A673 (cell line): ENCODE measurements at regions not wholly inside any gene's neighbourhood (a gene's known extent, or its start where the extent isn't known, plus 50 kb on each side); places are given as distances from the start of the nearest gene placed in this dataset.

Source experiments
- BruUV-seq: library from RNA; stranded (reverse); fragments of 400-500 nt; replicated peaks from 2 replicates; lab custom pipeline; 2021; lab: Mats Ljungman, UMichigan
- CTCF ChIA-PET: fragments of 300-600 bp; sonication (Branson Sonifier 250); formaldehyde crosslinking; loops from one replicate; lab custom pipeline; 2022; ENCODE audit warnings: antibody characterized with exemption; lab: Charles Lee
- POLR2A ChIA-PET: fragments of 300-600 bp; sonication (Branson Sonifier 250); formaldehyde crosslinking; loops from one replicate; lab custom pipeline; 2022; ENCODE audit warnings: antibody characterized with exemption; ENCODE audit not compliant: low non-redundant PET; lab: Charles Lee
- DNase-seq: peaks from one replicate; pipeline ENCODE4 v3.0.0-alpha.2; 2015; ENCODE audit warnings: low spot score
- H3K27ac ChIP-seq: fragments of 200-600 bp; sonication (generic); 2 replicates; pipeline ENCODE4 v1.5.1; 2016; ENCODE audit warnings: mixed run types, low read depth, mild to moderate bottlenecking, mixed read lengths, antibody characterized with exemption, low read length; ENCODE audit not compliant: poor library complexity, severe bottlenecking
- H3K27me3 ChIP-seq: fragments of 200-600 bp; sonication (generic); replicated peaks from 2 replicates; pipeline ENCODE4 v1.6.1; 2017; ENCODE audit warnings: mixed run types, low read depth, mild to moderate bottlenecking, mixed read lengths, antibody characterized with exemption, low read length; ENCODE audit not compliant: insufficient read depth, poor library complexity
- H3K36me3 ChIP-seq: fragments of 200-600 bp; sonication (generic); 2 replicates; pipeline ENCODE4 v1.6.1; 2016; ENCODE audit warnings: mixed run types, mild to moderate bottlenecking, mixed read lengths, antibody characterized with exemption, low read length; ENCODE audit not compliant: insufficient read depth, poor library complexity, severe bottlenecking
- H3K4me1 ChIP-seq: fragments of 200-600 bp; sonication (generic); 2 replicates; pipeline ENCODE4 v1.6.1; 2017; ENCODE audit warnings: mixed run types, mild to moderate bottlenecking, mixed read lengths, antibody characterized with exemption, low read length; ENCODE audit not compliant: insufficient read depth, poor library complexity, severe bottlenecking
- H3K4me3 ChIP-seq: fragments of 200-600 bp; sonication (generic); 2 replicates; pipeline ENCODE4 v1.5.1; 2016; ENCODE audit warnings: low read depth, mixed run types, mild to moderate bottlenecking, mixed read lengths, low read length; ENCODE audit not compliant: poor library complexity, severe bottlenecking
- H3K9me3 ChIP-seq: fragments of 200-600 bp; sonication (generic); 2 replicates; pipeline ENCODE4 v1.6.1; 2016; ENCODE audit warnings: mixed run types, low read depth, mild to moderate bottlenecking, mixed read lengths, antibody characterized with exemption, low read length; ENCODE audit not compliant: poor library complexity, severe bottlenecking
- CTCF ChIP-seq: fragments of 300-800, 200-600 bp; sonication (generic); conservative IDR thresholded peaks from 2 replicates; pipeline ENCODE4 v1.5.1; 2017; ENCODE audit warnings: low read depth, mild to moderate bottlenecking, antibody characterized with exemption, low read length, moderate library complexity, mixed read lengths
- EZH2 ChIP-seq: fragments of 200-600 bp; sonication (generic); IDR thresholded peaks from 2 replicates; pipeline ENCODE4 v1.6.1; 2017; ENCODE audit warnings: borderline replicate concordance, low read depth, mild to moderate bottlenecking, mixed read lengths, antibody characterized with exemption, low read length; ENCODE audit not compliant: poor library complexity, severe bottlenecking
- intact Hi-C: fragments of 100-400 bp; cut with micrococcal nuclease; formaldehyde crosslinking; loops from one replicate; pipeline ENCODE4 v1.10.0; 2022; ENCODE audit not compliant: unreplicated experiment

GRCh38 chr1:238254935-238255334 is 364.2 kb upstream of the ZP4 start:
- ChIA-PET POLR2A (no interaction called here), CTCF (no interaction called here)
- H3K9me3 ChIP-seq: no peaks in the 10 kb centered on the region
- no peak for DNase-seq
- no peaks in the 10 kb centered on the region for H3K27me3 ChIP-seq
- H3K36me3 ChIP-seq: no peaks in the 10 kb centered on the region
- no peaks in the 10 kb centered on the region for H3K4me1 ChIP-seq
- no peak overlapping the region for H3K27ac ChIP-seq
- H3K4me3 ChIP-seq: no peak overlapping the region
- intact Hi-C loops: loop anchor here (5.0 kb wide), 2 partner anchors 697 to 1642 kb away; no protein-coding TSS in a partner anchor
- no TSS peak for BruUV-seq
- TF ChIP-seq CTCF: no peak
- TF ChIP-seq EZH2: no peak

GRCh38 chr1:238252033-238252802 is 361.5 kb upstream of the ZP4 start:
- Histone ChIP-seq H3K4me1 (no peaks in the 10 kb centered on the region), H3K4me3 (no peak overlapping the region), H3K27ac (no peak overlapping the region), H3K9me3 (no peaks in the 10 kb centered on the region), H3K27me3 (no peaks in the 10 kb centered on the region), H3K36me3 (no peaks in the 10 kb centered on the region)
- no TSS peak for BruUV-seq
- intact Hi-C loops: loop anchor here (5.0 kb wide), 2 partner anchors 700 to 1645 kb away; no protein-coding TSS in a partner anchor
- TF ChIP-seq EZH2 (no peak), CTCF (peak; percentile 48)
- peak; percentile 41 for DNase-seq
- ChIA-PET POLR2A (no interaction called here), CTCF (no interaction called here)

- H3K27me3 ChIP-seq: no peaks in the 10 kb centered on the region
- no peak overlapping the region for H3K4me3 ChIP-seq
- H3K9me3 ChIP-seq: no peaks in the 10 kb centered on the region
- ChIA-PET POLR2A (no interaction called here), CTCF (no interaction called here)
- H3K36me3 ChIP-seq: no peaks in the 10 kb centered on the region
- no peaks in the 10 kb centered on the region for H3K4me1 ChIP-seq
- no peak for DNase-seq
- no TSS peak for BruUV-seq
- intact Hi-C loops: loop anchor here (10.0 kb wide), 1 partner anchor 394 kb away; no protein-coding TSS in a partner anchor
- no peak overlapping the region for H3K27ac ChIP-seq
- TF ChIP-seq CTCF: no peak
- no peak for TF ChIP-seq EZH2
Observed at GRCh38 chr1:238248356-238248755, 357.6 kb upstream of the ZP4 start.
